GM03348 (cell line): ENCODE measurements at regions not wholly inside any gene's neighbourhood (a gene's known extent, or its start where the extent isn't known, plus 50 kb on each side); places are given as distances from the start of the nearest gene placed in this dataset.
"Not testable (repeated sequence)": the region's sequence is repeated elsewhere in the genome, so short reads cannot be mapped to it uniquely, and the experiment has no call there.

ENCODE experiments used
- DNase-seq: peaks from one replicate; pipeline ENCODE4 v3.0.0; 2012; ENCODE audit warnings: low spot score

DNA sequence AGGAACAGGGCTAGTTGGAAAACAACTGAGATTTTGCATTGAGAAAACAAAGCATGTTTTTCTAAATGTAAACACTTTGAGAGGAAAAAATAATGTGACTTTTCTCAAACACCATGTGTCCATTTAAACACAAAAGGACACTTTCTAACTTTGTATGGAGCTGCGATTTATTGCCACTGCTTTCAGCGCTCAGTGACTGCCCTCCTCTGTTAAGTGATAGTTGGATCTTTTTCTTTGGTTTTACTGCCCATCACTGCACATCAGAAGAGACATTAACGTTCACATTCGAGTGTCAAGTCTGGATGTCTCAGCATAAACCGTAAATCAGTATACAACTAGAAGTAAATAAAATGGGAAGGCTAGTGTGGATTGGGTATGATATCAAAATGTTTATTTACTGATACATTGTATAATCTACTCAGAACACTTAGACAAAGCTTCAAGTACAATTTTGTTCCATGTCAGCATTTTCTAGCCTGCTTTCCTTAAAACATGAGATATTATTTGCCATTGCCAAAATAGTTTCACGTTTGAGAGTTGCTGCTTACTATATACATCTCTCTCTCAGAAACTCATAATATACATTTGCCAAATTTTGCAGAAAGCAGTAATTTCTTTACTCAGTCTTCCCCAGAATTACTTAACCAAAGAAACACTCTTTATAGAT lies 237.6 kb downstream of the IKZF2 start:
- DNase-seq = no peak

DNA sequence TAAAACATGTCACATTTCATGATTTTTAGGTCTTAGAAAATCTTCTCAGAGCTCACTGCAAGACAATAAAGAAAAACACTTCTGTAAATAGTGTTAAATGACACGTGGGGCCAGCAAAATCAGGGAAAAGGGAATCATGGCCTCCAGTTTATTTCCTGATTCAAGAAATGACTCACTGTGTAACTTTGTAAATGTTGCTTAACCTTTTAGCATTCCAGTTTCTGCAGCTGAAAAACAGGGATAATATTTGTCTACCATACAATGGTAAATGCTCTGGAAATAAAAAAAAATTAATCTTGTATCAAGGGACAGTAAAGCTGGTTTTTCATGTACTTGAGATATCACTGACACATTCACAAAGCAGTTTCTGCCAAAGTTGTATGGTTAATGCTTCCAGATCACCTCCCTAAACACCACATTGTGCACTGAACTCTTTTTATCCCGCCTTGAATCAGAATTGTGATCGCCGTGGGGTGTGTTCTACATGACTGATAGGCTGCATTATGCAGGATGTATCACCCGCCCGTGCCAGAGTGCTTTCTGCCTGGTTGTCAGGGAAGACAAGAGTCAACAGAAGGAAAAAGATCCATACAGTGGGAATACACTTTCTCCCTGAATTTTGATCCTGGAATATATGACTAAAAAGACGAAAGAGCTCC lies 238.8 kb downstream of the IKZF2 start:
- peak; percentile 53 for DNase-seq

DNA sequence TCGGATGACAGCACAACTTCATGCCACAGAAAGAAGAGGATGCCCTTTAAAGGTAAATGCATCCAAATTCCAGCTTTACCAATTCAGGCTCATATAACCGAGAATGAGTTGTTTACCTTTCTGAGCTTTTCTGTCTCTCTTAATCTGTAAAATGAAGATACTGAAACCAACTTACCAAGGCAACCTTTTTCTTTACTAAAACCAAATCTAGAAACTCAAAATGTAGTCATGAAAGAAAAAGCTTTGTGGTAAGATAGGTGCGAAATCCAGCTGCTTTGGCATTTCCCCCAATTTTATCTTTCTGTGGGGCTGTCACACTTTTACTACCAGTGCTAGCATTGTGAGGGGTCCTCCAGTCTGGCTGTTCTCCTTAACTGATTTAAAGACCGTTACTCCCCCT lies 240.4 kb downstream of the IKZF2 start:
- no peak for DNase-seq

DNA sequence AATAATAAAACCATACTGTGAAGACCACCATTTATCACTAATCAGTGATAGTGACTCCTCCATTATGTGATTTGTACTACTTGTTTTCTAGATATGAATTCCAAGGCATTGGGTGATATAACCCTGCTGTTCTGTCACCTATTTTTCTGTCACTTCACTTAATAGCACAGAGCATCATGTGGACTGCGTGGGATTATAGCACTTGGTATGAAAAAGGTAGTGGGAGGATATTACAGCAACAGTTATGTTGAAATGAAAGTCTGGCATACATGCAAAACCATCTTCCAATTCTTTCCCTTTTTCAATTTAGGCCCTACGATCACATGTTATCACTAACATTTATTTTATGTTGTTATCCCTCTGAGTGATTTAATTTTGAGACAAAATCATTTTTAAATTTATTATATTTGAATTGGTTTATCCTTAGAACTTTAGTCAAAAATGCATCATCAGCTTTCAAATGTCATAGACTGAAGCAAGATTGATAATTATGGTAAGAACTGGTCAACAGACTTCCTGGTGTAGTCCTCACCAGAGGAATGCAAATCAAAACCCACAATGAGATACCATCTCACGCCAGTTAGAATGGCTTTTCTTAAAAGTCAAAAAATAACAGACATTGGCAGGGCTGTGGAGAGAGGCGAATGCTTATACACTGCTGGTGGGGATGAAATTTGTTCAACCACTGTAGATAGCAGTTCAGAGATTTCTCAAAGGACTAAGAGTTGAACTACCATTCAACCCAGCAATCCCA lies 242.6 kb downstream of the IKZF2 start:
- peak; percentile 12 for DNase-seq

DNA sequence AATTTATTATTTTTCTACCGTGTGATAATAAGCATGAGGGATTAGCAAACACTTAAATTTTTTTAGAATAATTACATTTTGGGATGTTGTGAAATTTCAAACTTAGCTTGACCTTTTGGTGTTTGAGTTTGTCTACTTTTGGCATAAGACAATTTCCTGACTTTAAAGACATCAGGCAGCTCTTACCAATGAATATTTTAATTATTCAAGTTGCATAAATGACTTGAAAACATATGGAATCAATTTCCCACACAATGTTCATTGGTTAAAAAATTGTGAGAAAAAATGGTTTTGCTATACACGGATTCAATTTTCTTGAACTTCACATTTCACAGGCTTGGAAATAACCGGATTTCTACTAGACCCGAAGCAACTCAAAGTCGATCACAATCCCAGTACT lies 243.4 kb downstream of the IKZF2 start:
- DNase-seq = no peak

DNA sequence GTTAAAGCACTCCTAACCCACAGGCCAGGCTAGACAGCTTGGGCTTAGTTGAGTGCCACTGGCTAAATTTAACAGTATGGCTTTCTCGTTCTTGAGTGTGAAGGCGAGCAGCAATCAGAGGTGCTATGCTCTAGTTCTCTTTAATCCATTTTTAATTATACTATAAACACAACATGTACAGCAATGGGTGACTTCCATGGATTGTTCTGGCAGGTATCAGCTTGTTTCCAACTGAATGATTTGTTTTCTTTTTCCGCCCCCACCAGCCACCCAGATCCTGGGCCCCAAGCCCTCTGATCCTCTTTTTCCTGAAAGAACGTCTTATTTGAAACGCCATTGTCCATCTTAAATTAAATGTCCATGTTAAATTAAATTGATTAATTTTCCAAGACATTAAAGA lies 244.8 kb downstream of the IKZF2 start:
- no peak for DNase-seq

DNA sequence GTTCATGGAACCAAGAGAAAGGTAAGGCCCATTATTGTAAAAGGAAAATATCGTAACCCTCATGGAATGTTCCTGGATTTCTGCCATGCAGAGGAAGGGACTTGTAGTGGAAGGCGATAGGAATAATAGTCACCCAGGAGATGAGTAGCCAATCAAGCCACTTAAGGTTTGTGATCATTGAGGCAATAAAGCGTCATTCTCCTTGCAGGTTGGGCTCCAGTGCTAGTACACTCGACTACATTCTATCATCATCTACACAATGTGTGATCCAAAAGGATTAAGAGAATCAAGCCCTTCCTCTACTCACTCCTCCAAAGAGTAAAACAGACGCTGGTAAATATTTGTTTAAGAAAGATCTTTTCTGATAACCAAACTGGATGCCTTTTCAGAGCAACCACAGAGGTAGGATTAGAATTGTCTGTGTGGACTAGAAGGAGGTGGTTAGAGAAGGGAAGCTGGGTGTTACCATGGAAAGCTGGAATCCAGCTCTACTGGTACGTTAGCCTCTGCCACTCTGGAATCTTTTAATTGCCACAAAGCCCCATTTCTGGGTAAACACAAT lies 245.7 kb downstream of the IKZF2 start:
- no peak for DNase-seq

DNA sequence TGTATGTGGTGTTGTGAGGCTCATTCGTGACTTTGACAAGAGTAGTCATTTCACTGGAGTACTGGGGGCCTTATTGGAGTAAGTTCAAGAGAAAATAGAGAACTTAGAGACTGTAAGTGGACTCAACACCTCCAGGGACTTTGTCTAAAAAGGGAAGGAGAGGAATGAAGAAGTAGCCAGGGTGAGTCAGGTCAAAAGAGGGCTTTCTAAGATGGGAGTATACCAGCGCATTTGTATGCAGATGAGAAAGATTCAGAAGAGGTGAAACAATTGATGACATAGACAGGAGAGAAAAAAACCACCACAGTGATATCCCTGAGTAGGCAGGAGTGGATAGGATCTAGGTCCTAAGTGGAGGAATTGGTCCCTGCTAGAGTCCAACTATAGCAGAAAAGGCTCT lies 246.8 kb downstream of the IKZF2 start:
- no peak for DNase-seq

DNA sequence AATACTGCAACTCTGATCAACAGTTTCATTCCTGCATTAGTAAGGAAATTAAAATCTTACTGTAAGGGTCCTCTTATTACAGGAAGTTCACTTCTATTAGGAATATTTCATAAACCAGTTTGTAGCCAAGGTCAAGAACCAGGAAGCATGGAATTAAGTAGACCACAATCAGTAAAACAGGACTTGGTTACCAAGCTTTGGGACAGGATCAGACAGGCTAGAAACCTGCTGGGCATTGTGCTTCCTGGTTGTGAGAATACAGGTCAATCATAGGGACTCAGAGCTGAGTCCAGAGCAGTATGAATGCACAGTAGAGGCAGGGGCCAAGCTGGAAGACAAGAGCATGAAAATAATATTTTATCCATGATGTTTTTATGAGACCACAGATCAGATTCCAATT lies 248.0 kb downstream of the IKZF2 start:
- no peak for DNase-seq

DNA sequence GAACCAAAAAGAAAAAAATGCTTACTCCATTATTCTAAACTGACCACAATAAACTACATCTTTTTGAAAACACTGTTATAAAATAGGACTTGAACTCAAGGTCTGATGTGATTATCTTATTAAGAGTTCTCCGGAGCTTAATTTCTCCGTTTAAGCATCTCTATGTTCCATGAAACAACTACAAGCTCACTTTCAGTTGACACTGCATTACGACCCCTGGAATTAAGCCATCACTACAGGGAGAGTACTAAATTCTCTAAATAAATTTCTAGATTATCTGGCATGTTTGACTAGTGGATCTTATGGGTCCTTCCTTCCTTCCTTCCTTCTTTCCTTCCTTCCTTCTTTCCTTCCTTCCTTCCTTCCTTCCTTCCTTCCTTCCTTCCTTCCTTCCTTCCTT lies 249.0 kb downstream of the IKZF2 start:
- no peak for DNase-seq

DNA sequence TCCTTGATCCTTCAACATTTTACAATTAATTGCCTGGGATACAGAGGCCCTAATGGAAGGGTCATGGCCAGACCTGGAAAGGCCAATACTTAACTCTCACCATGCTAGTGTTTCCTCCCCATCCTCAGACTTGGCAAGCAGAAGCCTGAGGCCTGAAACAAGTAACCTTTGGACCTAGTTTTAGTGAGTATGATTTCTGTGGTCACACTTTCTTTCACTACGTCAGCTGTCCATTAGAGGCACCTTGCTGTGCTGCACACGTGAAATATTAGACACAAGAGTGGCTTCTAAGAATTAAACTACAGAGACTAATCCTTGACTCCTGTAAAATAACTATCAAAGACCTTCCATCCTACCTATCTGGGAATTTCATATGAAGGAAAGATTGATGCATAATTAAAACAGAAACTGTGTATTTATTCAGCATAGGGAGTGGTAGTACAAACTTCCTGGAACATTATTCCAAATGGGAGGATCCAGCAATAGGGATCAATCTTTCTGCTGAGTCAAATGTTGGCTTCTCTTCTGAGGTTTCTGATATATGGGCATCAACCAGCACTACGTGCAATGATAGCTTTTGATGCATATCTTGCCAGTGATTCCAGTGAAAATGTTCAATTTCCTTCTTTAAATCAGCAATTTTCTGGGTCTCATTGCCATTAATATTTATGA lies 249.7 kb downstream of the IKZF2 start:
- no peak for DNase-seq

DNA sequence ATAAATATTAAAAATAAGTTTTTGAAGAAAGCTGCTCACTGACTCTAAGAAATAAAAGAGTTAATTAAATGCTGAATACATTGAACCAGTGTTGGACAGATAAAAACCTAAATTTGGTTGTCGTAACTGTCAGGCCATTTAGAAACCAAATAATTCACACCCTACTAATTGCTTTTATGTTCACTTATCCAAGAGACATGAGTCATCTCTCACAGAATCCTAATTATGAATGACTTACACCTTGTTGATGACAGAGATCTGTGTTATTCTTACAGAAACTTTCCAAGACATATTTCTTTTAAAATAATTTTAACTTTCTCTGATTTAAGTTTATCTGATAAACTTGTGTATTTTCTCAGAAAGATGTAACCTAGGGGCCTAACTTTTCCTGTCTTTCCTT lies 250.7 kb downstream of the IKZF2 start:
- no peak for DNase-seq

DNA sequence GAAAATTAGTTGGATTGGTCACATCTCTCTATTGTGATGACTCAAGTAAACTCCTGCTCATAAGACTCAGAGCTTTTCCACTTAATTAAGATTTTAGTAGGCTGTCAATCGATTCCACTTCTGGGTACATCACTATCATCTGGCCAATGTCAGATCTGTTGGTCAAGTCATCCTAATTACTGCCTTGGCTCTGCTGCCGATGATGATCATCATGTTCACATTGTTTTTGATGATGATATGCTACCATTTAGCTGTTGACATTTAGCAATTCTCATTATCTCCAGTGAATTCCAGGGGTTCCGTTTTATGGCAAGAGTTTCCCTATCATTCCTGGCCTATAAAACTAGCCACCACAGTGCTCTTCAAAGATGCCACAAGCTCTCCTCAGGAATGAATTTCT lies 253.4 kb downstream of the IKZF2 start:
- DNase-seq = peak; percentile 12

DNA sequence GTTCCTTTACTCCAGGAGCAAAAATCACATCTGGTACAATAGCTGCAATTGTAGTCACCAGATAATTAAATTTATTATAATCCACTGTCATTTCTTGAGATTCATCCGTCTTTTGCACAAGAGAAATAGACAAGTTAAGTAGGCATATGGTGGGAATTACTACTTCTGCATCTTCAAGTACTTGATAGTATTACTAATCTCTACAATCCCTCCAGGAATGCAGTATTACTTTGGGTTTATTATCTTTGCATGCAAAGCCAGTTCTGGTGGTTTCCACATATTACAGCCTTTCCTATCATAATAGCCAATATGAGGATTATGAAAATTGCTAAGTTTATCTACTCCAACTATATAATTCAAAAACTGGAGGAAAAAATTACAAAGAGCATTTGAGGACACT lies 254.1 kb downstream of the IKZF2 start:
- DNase-seq = peak; percentile 54

DNA sequence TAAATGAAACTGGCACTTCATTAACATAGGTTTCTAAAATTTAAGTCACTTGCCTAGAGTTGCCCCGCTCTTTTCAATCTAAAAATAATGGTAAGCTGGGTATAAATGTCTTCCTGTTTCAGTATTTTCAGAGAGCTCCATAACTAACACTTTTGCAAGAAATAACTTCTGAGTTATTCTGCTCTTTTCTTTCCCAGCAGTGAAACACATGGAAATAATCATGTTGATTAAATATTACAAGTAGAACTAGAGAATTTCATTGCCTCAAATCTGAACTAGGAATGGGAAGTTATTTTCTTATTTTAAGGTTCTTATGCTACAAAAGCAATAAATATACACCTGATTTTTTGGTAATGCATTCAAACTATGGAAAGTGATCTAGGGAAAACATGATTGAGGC lies 257.4 kb downstream of the IKZF2 start:
- no peak for DNase-seq

DNA sequence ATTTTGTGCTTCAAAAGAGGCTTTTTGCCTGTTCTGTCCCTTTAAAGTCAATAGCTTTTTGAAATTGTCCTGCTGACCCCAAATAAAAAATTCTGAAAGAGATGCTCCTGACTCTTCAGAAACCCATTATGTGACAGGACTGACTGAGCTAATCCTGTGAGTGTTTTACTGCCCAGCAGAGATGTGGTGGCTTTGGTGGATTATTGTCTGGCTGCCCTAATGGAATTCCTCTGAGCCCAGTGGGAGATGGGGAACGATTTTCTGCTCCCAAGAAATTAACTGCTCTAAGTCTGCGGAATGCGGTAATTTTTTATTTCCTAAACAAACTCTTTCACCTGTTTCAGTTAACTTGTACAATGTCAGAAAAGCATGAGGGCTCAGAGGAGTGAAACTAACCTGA lies 258.2 kb downstream of the IKZF2 start:
- no peak for DNase-seq

DNA sequence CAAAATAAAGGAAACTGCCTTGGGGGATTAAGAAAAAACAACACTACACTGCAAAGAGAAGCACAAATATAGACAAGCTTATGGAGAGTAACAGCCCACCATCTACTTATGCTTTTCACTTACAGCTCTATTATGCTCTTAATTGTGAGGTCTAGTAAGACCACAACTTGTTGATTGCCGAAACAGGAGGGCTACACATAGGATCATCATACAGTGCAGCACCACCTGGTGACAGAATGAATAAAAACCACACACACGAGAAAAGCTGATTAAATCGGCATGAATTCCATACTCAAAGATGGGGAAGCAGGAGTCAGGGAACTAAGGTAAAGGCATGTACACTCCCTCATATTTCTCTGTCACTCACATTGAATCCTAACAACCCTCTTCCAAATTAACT lies 259.2 kb downstream of the IKZF2 start:
- DNase-seq = peak; percentile 55

DNA sequence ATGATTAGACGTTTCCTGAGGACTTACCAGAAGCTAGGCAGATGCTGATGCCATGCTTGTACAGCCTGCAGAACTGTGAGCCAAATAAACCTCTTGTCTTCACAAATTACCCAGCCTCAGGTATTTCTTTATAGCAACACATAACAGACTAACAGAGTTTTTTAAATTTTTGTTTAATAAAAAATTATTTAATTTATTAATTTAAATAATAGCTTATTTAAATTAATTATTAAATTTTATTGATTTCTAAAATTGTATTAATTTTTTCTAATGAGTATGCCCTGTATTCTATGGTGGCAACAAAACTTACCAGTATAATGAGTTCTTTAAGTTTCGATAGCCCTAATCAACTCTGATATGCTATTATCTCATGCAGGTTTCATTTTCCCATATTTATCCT lies 259.8 kb downstream of the IKZF2 start:
- DNase-seq = no peak

DNA sequence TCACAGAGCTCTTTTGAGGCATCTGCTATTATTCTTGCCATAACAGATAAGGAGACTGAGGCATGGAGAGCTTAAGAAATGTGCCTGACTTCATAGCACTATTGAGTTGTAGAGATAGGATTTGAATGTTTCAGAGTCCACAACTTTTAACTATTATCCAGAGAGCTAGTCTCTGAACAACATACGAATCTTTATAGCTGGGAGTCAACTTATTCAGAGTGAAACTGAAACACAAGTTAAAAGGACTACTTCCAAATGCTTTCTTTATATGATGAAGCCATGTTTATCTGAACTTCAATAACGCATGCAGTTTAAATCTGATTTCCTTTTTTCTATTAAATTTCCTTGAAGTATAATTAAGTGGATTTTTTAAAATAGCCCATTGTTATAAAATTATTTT lies 268.8 kb downstream of the IKZF2 start:
- DNase-seq = no peak

DNA sequence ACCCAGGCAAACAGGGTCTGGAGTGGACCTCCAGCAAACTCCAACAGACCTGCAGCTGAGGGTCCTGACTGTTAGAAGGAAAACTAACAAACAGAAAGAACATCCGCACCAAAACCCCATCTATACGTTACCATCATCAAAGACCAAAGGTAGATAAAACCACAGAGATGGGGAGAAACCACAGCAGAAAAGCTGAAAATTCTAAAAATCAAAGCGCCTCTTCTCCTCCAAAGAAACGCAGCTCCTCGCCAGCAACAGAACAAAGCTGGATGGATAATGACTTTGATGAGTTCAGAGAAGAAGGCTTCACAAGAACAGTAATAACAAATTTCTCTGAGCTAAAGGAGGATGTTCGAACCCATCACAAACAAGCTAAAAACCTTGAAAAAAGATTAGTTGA lies 274.9 kb downstream of the IKZF2 start:
- DNase-seq = not testable (repeated sequence)

DNA sequence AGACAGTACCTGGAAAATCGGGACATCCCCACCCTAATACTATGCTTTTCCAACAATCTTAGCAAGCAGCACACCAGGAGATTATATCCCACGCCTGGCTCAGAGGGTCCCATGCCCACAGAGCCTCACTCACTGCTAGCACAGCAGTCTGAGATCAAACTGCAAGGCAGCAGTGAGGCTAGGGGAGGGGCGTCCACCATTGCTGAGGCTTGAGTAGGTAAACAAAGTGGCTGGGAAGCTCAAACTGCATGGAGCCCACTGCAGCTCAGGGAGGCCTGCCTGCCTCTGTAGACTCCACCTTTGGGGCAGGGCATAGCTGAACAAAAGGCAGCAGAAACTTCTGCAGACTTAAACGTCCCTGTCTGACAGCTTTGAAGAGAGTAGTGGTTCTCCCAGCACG lies 275.5 kb downstream of the IKZF2 start:
- DNase-seq = not testable (repeated sequence)

DNA sequence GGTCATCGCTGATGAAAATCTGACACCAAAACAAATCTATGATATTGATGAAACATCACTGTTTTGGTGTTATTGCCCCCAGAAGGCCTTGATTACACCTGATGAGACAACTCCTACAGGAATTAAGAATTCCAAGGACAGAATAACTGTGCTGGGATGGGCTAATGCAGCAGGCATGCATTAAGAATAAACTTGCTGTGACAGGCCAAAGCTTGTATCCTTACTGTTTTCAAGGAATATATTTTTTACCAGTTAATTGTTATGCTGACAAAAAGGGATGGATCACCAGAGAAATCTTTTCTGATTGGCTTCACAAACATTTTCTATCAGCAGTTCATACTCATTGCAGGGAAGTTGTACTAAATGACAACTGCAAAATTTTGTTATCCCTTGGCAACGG lies 278.2 kb downstream of the IKZF2 start:
- no peak for DNase-seq

DNA sequence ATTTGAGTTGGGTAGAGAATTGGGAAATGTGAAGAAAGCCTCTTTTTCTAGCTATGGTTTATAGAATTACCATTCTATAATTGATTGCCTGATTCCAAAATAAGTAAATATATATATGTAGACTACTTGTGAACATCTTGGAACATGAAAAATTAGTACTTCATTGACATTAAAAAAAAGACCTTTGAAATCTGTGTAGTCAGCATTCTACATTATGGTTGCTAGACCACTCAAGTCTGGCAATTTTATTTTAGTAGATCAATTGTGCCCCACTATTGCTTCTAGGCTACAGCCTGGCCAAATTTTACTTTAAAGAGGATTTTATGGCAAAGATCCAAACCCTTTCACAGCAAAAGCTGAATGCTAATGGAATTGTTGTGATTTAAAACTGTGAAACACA lies 279.8 kb downstream of the IKZF2 start:
- DNase-seq = no peak
